DMS79 treated with DMSO at 0.1 percent for 48 hours (cell line): ENCODE measurements at regions not wholly inside any gene's neighbourhood (a gene's known extent, or its start where the extent isn't known, plus 50 kb on each side); places are given as distances from the start of the nearest gene placed in this dataset.

Experiments
- DNase-seq: peaks from one replicate; lab custom pipeline; 2025; lab: John Stamatoyannopoulos, UW

DNA sequence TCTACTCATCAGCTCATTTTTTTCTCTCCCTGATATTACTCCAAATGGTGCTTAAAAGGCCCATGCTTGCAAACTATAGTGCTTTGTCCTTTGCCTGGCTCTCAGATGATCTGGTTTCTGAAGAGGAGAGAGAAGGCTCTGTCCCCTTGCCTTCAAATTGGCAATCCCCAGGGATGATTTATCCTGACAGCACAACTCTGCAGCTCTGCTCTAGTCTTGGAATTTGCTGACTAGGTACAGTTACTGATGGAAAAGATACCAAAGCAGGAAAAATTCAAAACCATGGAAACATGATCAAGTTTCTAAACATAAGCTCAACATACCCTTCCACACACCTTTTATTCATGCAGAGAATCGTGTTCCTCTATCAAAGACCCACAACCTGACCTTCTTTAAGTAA lies 106.7 kb upstream of the CADPS start:
- no peak for DNase-seq

DNA sequence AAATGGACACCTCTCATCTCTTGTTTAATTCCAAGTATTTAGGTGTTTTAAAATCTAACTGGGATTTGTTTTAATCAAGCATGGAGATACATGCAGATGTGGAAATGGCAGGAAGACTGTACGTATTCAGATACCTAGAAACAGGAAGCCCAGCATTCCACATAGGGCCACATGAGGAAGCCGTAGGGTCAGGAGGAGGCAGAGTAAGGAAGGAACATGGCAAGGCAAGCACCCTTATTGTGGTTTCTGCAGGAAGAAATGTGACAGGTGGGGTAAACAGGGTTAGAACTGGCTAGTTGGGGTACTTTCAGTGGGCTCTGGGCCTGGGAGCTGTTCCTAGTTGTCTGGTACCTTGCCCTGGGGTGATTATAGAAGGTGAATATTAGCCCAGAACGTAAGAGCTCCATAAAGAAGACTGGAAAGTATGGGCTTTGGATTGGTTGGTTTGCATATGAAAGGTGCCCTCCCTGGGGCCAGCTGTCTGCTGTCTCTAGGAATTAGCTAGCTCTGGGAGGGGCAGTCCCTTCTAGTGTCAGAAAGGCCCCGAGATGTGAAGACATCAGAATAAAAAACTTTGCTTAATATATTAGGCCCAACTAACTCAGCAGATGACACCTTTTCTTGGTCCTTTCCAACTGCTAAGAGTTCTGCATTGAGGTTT lies 107.7 kb upstream of the CADPS start:
- no peak for DNase-seq

- DNase-seq = no peak
These were observed 110.8 kb upstream of the CADPS start for GRCh38 chr3:62986061-62986460.

DNA sequence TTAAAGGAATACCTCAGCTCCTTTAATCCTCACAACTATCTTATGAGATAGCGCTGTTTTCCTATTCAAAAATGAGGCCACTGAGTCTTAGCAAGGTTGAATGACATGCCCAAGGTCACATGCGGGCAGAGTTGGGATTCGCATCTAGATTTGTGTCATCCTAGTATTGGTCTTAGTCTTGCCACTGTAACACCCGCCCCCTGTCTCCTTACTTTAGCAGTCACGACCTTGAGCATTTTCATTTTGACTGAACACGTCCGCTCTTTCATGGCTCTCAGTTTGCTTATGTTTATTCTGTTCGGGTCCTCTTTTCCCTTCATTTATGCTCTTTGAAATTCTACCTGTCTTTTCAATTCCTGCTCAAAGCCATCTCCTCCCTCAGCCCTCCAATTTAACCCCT lies 112.5 kb upstream of the CADPS start:
- no peak for DNase-seq

GRCh38 chr3:62990704-62991413 lies 115.6 kb upstream of the CADPS start:
- peak; percentile 61 for DNase-seq

GRCh38 chr3:62992520-62992919 lies 117.3 kb upstream of the CADPS start:
- DNase-seq = no peak

DNA sequence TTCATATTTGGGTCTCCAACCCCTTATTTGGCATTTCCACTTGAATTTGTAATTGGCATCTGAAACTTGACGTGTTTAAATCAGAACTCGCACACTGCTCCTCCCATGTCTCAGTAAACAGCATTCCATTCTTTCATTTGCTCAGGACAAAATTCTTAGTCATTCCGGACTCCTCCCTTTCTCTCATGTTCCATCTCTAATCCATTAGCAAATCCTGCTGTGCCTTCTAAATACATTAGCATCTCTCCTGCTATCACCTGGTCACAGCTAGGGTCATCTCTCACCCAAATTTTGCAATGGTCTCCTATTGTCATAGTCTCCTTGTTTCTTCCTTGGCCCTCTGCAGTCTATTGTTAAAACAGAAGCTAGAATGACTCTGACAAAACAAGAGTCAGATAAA lies 119.9 kb upstream of the CADPS start:
- no peak for DNase-seq

DNA sequence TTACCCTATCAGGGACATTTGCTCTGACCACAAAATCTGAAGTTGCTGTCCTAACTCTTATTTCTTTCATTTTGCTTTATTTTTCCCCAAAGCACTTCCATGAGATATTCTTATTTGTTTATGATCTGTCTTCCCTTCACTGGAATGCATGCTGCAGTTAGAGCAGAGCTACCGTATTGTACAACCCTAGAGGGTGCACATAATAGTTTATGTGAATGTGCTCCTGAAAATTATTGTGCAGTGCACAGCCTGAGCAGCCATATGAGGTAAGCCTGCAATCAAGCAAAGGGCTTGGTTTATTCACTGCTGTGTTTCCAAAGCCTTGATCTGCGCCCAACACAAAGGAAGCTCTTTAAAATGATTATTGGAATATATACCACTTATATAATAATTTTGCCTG lies 120.3 kb upstream of the CADPS start:
- no peak for DNase-seq

GRCh38 chr3:62997369-62997768 lies 122.2 kb upstream of the CADPS start:
- no peak for DNase-seq

GRCh38 chr3:62999158-62999557 lies 123.9 kb upstream of the CADPS start:
- DNase-seq = no peak

- DNase-seq = no peak
These were observed 124.6 kb upstream of the CADPS start for GRCh38 chr3:62999791-63000190.

DNA sequence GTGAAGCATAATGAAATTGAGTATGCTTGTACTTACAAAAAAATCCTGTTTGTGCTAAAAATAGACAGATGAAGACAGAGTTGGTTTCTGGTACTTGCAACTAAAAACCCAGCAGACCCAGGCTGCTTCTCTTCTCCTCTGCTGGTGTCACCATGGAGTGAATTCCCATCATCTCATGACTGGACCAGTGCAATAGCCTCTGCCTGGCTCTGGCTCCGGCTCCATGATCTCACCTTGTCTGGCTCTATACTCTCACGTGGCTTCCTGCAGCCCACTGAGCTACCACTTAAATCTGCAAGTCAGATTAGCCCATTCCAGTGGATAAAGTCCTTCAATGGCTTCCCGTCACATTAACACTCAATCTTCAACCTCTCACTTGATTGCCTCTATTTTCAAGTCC lies 129.2 kb upstream of the CADPS start:
- DNase-seq = no peak

GRCh38 chr3:63015614-63016309 lies 140.5 kb upstream of the CADPS start:
- DNase-seq = no peak

- no peak for DNase-seq
These were observed 146.9 kb upstream of the CADPS start for GRCh38 chr3:63022114-63022513.

- DNase-seq = no peak
These were observed 151.5 kb upstream of the CADPS start for GRCh38 chr3:63026722-63027121.

GRCh38 chr3:63029326-63029725 lies 154.1 kb upstream of the CADPS start:
- DNase-seq = no peak

DNA sequence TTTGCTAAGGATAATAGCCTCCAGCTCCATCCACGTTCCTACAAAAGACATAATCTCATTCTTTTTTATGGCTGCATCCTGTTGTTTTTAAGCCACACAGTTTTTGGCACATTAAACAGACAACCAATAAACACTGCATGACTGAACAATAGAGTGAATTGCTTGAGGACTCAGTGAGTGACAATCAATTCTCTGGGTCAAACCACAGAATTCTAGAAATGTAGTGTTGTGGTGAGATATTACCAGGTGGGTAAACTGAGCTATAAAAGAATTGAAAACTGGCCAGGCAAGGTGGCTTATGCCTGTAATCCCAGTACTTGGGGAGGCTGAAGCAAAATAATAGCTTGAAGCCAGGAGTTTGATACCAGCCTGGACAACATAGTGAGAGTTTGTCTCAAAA lies 154.7 kb upstream of the CADPS start:
- DNase-seq = no peak

DNA sequence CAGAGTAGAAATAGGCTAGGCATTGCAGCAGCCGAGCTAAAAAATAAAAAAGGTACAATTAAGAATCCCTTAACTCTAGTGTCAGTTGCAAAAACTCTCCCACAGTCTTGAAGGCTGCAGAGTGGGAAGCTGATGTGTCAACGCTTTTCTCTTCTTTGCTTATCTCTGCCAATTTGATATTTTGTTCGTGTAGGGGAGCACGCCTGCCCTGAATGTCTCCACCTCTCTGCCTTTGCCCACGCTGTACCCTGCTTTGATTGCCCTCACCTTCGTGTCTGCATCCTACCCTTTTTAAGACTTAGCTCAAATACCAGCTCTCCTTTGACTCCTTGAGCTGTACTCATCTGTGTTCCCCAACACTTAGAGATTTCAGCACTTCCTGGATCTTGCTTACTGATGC lies 155.4 kb upstream of the CADPS start:
- no peak for DNase-seq

- no peak for DNase-seq
These were observed 157.7 kb upstream of the CADPS start for GRCh38 chr3:63032881-63033280.

DNA sequence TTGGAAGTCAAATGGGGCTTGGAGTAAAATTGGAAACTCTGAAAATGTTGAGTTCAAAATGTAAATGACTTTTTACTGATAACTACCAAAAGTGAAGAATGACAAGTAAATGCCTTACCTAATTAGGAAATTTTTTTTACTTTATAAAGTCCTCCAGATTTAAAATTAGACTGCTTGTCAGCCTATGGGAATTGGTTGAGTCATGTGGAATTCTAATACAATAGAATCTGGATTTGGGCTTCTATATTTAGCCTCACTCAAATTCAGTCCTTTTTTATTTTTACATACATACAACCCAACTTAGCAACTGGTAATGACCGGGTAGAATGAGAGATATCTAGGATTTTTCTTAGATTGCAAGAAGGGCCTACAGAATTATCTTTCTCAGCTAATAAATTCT lies 158.9 kb upstream of the CADPS start:
- no peak for DNase-seq

GRCh38 chr3:63037116-63037515 lies 161.9 kb upstream of the CADPS start:
- no peak for DNase-seq

- no peak for DNase-seq
These were observed 167.6 kb upstream of the CADPS start for GRCh38 chr3:63042833-63043232.

DNA sequence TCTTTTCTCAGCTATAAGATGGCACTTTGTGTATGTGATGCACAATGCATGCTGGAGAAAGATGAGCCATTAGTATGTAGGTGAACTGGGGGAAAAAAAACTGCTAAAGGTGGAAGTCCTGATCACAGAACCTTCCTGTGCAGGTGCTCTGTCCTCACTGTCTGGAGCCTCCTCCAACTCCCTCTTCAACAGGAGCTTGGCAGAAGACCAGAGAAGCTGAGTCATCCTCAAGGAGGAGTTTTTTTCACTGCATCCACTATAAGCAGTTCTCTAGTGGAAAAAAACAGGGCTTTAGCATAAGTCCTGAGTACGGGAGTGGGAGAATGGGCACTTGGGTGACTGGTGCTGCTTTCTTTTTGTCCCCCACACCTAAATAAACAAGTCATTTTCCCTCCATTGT lies 168.4 kb upstream of the CADPS start:
- no peak for DNase-seq
